ENCODE measurements at regions not wholly inside any gene's neighbourhood (a gene's known extent, or its start where the extent isn't known, plus 50 kb on each side); places are given as distances from the start of the nearest gene placed in this dataset.

DNA sequence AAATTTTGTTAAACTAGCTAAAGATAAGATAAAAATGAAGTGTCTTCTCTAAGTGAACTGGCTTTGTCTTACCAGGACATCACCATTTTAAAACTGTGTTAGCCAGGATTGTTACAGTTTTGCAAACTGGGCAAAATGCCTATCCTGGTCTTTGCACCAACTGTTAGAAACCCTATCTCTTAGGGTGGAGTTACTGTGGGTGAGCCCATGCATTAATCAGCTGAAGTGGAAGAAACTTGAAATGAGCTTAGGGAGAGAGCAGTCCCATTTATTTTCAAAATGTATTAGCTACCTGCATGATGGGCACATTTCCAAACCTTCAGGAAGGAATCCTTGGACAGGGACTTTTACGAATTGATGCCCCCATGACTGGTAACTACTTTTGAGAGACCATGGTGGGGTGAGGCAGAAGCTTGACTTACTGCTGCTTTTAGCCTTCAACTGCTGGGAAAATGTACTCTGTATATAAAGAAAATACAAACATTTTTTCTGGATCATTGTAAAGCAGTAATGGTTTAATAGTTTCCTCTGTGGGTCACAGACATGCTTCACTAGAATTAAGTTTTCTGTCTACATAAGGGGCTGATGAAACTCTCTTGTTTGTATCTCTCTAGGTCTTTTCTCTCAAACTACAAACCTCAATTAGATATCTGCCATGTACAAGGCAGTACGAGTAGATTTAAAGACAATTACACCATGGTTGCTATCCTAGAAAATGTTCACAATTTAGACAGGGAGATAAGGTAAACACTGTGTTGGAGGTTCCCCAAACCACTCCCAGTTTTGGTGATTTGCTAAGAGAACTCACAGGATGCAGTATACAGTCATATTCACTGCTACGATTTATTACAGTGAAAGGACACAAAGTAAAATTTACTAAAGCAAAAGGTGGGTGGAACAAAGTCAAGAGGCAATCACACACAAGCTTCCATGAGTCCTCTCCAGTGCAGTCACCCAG, 321.4 kb upstream of the MMADHC start:
- peak; percentile 45 for DNase-seq (ENCODE audit: low spot score)

DNA sequence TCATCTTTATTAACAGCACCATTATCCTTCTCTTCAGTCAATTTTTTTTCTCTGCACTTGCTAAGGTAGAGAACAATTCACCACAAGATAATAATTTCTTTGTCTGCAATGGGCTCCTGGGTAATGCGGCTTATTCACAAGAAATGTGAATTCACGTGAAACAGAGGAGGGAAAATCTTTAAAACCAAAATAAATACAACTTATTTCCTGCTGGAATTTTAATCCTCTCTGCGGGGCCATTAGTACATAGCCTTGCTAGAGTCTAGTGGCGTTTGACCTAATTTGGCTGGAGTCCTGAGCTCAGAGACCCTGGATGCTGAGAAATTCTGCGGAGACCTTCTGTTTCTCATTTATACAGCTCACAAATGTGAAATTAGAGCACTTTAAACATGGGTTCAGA, 319.3 kb upstream of the MMADHC start:
- DNase-seq (ENCODE audit: low spot score) = peak; percentile 88

DNA sequence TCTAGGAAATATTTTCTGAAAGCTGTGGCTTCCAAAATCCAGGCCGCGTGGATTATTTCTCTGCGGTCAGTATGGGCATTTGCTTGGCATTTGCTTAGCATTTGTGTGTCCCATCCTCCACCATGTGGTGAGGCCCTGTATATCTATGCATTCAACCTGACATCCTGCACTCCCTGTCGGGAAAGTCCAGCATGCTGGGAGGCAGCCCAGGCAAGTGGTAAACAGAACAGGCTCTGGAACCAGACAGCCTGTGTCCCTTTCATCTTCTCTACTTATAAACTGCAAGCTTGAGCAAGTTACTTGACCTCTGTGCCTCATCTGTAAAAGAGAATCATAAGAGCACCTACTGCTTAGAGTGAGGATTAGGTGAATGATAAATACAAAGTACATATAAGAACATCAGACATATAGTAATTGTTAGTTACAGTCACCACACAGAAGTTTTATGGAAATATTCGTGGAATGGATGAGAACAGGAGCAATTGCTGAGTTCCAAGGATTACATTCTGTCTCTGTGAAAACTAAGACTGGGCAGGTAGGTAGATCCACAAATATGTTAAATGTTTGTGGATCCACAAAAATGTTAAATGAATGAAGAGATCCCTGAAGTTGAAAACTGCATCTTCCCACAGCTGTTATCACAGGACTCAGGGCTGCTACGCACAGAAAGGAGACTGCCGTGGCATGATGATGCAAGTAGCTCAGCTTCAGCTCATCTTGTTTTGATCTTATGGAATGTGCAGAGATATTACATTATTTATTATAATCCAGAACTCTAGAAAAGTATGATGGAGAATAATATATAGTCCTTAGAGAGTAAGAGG, 317.0 kb upstream of the MMADHC start:
- peak; percentile 60 for DNase-seq (ENCODE audit: low spot score)

DNA sequence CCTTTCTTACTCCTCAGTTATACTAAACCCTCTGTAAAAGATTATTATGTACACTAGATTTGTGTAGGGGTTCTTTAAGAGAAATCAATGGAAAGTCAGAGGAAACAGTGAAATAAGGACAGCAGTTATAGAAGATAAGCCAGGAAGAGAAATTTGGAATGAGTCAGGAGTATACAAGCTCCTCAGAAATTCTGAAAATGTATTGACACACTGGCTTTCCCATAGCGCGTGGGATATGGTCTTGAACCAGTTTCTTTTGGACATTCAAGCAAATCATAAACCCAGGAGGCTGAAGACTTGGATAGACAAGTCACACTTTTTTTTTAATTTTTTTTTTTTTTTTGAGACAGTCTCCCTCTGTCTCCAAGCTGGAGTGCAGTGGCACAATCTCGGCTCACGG, 316.1 kb upstream of the MMADHC start:
- no peak for DNase-seq (ENCODE audit: low spot score)

DNA sequence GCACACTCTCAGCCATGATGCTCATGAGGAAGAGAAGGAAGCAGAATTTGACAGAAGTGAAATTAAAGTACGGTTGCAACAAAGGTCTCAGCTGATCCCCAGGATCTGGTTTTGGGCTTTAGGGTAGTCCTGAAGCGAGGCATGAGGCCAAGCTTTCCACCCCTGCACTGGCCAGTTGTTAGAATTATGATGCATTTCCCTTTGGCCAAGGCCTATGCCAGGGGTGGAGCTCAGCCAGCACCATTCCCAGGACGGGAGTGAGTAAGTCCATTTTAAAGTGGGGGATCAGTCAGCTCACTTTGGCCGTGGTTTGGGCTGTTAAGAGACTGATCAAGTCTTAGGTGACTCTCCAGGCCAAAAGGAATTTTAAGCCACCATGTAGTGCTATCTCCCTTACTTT, 314.5 kb upstream of the MMADHC start:
- DNase-seq (ENCODE audit: low spot score) = no peak

DNA sequence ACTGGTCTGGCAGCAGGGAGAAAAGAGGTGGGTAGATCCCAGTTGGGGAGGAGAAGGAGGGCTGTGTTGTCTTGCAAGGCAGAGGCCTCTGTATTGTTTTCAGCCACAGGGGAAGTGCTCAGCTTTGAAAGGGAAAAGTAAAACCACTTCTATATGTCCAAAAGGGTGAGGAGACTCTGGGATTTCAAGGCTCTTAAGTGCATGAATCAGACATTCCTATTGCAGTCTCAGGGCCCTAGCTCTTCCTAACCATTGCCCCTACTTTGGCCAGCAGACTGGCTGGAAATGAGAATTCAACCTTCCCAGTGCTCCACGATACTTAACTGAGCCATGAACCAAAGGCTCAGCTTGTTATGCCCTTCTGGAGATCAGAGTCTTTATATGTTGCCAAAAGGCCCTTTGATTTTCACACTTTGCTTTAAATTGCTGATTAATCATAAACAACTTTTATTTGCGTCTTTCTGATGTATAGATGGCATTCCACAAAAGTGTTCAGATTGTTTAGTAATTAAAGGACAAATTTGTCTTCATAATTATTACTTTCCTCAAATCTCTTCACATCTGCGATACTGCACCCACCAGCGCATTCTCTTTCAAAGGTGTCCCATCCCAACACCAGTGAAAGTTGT, 313.8 kb upstream of the MMADHC start:
- DNase-seq (ENCODE audit: low spot score) = no peak

DNA sequence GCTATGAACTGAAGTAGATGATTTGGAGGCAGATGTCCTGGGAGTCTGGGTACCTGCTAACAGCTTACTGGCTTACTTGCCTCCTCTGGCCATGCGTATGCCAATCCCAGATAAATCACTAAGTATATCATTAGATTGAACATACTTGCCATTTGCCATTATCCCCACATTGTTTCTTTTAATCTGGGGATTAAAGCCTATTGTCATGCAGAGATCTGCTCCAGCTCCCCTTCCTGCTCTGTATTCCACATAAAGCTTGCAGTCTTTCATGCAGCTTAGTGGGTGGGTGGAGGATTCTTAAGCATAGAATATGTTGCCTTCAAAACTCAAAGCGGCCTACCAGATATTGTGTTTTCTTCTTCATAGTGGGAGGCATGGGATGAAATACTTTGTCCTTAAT, 311.8 kb upstream of the MMADHC start:
- no peak for DNase-seq (ENCODE audit: low spot score)

DNA sequence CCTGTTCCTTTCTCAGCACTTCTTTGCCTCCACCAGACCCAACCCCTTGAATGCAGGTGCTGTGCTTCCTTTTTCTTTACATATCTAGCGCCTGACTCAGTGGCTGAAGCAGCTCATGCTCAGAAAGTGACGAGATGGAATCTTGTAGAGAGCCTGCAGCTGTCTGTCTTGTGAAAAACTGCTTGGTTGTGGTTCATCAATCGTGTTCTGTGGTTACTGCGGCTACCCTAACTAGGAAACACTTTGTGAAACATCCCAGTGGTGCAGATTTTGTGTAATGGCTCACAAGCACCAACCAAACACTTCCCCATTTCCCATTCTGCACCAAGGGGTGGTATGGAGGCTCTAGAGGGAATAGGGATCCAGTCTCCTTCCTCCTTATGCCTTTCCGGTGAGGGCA, 307.2 kb upstream of the MMADHC start:
- DNase-seq (ENCODE audit: low spot score) = no peak

DNA sequence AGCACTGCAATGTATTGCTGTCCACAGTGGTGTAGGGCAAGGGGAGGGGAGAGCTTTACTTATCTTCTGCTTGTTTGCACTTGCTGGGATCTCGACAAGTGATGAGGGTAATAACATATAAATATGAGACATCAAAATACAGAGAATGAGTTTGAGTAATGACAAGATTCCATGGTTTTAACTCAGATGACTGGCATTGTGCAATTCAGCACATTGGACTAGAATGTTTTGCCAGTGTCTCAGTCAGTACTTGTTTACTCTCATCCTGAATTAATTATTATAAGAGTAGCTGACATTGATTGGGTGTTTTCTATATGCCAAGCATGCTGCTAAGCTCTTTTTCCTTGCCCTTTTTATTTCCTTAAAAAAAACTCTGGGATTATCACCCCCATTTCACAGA, 306.7 kb upstream of the MMADHC start:
- no peak for DNase-seq (ENCODE audit: low spot score)

DNA sequence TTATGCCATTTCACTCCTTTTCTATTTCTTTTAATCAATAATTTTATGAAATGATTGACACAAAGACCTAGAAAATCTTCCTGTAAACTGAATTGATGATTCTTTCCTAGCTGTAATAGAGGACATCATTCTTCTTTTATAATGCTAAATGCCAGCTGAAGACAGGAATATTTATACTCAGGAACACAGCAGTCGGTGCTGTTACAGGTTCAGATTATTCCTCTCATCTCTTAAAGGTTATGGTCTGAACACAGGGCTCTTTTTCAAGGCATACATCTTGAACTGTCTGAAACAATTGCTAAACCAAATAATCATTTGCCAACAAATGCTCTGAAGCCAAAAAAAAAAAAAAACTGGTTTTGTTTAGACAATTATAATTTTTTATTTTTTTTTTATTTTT, 305.0 kb upstream of the MMADHC start:
- no peak for DNase-seq (ENCODE audit: low spot score)

DNA sequence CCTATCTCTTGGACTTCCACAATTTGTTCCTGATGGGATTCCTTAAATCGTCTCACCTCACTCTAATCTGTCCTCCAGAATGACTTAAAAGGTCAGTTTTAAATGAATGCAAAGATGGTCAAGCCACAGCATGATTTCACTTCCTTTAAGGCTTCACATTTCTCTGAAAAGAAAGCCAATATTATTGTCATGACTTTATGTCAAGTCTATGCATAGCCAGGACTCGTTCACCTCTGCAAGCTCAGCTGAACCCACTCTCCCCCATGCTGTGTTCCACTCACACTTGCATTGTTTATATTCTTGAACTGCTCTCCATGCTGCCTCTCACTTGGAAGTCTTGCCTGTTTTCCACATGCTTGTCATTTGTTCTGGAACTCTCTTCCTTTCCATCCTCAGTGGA, 298.4 kb upstream of the MMADHC start:
- no peak for DNase-seq (ENCODE audit: low spot score)

DNA sequence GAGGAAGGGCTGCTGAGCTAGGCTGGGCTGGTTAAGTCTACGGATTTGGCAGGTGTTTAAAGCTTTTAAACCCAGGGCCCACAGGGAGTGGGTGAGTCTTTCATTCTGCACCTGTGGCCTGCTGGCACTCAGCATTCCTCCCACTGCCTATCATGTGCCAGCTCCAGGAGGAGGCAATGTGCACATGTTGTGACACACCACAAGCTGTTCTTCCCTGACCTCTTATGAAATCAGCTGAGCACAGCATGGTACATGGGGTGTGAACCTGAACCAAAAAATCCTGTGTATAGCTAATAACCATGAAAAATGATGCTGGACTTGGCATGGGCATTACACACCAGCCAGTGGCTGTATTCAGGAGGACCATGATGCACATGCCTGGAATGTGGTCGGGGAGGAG, 297.9 kb upstream of the MMADHC start:
- DNase-seq (ENCODE audit: low spot score) = no peak

DNA sequence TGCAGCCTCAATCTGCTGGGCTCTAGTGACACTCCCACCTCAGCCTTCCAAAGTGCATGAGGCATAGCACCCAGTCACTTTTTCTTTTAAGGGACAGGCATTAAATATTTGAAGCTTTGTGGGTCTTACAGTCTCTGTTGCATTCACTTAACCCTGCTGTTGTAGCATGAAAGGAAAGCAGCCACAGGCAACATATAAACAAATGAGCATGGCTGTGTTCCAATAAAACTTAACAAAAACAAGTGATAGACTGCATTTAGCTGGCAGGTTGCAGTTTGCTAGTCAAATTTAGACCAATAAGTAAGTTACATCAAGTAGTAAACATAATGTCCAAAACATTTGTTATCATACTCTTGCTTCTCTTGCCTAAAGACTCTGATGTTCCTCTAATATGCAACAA, 297.3 kb upstream of the MMADHC start:
- DNase-seq (ENCODE audit: low spot score) = no peak

DNA sequence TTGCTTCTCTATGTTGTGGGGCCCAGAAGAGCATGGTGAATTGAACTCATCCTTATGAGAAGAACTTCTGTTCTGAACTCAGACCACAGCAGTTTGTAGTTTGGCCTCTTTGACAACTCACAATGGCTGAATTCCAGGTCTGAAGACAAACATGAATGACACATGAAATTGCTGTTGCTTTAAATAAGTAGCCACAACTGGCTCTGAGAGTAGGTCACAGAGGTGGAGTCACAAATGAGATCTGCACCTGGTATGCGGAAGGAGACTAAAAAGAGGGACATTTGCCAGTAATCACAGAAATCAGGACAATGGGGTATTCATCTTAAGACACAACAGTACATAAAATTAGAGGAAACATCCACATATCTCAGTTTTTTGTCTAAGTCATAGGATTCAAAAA, 290.3 kb upstream of the MMADHC start:
- no peak for DNase-seq (ENCODE audit: low spot score)

DNA sequence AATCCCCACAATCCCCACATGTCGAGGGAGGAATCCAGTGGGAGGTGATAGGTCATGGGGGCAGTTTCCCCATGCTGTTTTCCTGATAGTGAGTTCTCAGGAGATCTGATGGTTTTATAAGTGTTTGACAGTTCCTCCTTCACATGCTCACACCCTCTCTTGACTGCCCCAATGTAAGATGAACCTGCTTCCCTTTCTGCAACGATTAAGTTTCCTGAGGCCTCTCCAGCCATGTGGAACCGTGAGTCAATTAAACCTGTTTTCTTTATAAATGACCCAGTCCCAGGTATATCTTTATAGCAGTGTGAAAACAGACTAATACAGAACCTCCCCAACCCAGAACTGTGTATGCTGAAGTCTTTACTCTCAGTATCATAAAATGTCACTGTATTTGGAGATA, 289.5 kb upstream of the MMADHC start:
- no peak for DNase-seq (ENCODE audit: low spot score)

DNA sequence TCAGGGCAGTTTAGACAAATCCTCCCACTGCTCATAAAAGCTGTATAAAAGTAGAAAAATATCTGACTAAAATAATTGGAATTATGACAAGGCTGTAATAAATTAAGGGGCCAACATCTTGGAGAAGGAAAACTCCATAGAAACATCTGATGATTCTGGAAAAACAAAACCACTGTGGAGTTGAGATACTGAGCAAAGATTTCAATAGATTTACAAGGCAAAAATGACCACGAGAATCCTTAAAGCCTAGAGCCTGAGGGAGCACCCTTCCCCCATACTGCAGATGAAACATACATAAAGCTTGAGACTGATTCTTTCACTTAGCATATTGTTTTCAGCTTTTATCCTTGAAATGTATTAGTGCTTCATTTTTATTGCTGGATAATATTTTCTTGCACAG, 286.4 kb upstream of the MMADHC start:
- no peak for DNase-seq (ENCODE audit: low spot score)

DNA sequence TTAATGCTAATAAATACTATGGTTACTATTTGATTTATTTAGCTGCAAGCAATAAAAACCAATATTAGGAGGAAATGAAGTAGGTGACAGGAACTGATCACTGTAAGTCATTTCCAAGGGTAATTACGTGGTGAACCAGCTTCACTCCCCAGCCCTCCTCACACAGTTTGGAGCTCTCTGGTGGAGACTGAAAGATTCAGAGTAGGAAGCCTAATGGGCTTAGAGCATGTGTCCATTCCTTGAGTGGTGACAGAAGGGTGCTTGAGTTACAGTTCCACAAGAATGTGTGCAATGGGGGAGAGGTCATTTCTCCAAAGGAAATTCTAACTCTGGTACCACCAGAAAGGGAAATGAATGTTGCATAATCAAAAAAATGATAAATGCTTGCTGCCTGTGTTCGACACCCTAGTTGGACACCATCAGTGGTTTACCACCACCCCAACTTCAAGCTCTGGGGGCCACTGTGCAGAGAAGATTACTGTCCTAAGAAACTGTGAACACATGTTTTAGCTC, 285.1 kb upstream of the MMADHC start:
- DNase-seq (ENCODE audit: low spot score) = peak; percentile 65

DNA sequence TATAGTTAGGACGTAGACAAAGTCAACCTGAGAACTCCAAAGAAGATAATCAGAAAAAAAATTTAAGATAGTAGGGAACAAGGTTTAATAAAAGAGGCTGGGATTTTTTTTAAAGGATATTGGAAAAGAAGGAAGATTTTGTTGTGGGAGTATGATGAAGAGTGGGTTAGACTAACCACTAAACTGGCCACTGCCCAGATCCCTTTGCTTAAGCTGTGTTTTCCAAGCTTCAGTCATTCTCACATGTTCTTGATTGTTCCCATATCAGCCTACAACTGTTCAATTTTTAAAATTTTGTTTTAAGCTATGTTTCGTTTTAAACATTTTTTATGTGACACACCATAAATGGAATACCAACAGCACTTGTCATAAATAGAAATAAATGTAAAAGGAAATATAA, 284.5 kb upstream of the MMADHC start:
- no peak for DNase-seq (ENCODE audit: low spot score)

DNA sequence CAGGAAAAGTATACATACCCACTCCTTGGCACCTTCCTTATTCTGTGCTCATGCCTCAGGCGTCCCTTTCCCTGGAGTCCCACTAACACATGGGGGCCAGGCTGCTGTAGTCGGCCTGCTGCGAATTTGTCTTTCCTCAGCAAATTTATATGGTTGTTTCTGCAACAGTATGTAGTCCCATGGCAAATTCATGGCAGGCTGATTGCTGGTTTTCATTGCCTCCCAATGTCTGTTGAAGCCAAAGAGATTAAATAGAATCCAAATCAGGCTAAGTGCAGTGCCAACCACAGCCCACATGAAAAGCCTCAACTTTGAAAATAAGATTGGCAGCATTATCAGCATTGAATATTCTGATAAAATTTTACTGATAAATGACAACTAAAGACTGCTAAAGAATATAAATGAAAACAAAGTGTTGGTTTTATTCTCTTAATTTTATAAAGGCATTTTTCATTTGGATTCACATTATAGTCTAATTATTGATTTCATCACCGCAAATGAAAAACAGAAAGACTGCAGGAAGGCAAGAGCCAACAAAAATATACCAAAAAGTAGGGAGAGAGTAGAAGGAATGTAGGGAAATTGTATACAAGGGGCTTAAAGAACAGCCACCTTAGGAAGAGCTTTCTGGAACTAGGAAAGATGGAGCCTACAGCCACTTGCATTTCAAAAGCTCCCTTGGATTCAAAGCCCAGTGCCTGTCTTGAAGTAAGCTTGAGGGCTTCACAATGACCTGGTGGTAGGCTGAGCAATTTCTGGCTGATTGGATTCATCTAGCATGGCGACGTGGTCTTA, 283.7 kb upstream of the MMADHC start:
- DNase-seq (ENCODE audit: low spot score) = no peak

DNA sequence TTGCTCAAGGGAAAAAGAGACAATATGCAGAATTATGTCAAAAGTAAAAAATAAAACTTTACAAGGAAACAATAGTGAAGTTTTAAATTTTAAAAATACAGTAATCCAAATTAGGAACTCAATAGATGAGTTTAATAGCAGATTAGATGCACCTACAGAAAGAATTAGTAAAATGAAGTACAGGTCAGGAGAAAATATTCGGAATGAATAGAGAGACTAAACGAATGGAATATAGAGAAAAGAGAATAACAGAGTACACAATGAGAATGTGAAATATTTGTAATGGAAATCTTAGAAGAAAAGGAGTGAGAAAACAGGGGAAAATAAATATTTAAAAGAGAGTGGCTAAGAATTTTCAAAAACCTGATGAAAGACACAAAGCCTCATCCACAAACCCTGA, 275.7 kb upstream of the MMADHC start:
- no peak for DNase-seq (ENCODE audit: low spot score)

DNA sequence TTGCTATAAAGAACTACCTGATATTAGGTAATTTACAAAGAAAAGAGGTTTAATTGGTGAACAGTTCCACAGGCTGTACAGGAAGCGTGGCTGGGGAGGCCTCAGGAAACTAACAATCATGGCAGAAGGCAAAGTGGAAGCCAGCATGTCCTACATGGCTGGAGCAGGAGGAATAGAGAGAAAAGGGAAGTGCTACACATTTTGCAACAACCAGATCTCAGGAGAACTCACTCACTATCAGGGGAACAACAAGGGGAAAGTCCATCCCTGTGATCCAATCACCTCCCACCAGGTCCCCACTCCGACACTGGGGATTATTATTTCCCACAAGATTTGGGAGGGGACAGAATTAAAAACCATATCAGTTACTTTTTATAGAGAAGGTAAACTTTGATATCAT, 273.5 kb upstream of the MMADHC start:
- DNase-seq (ENCODE audit: low spot score) = no peak

Data from cerebellar cortex (tissue), 1 donor.